ENCODE measurements at regions not wholly inside any gene's neighbourhood (a gene's known extent, or its start where the extent isn't known, plus 50 kb on each side); places are given as distances from the start of the nearest gene placed in this dataset.

DNA sequence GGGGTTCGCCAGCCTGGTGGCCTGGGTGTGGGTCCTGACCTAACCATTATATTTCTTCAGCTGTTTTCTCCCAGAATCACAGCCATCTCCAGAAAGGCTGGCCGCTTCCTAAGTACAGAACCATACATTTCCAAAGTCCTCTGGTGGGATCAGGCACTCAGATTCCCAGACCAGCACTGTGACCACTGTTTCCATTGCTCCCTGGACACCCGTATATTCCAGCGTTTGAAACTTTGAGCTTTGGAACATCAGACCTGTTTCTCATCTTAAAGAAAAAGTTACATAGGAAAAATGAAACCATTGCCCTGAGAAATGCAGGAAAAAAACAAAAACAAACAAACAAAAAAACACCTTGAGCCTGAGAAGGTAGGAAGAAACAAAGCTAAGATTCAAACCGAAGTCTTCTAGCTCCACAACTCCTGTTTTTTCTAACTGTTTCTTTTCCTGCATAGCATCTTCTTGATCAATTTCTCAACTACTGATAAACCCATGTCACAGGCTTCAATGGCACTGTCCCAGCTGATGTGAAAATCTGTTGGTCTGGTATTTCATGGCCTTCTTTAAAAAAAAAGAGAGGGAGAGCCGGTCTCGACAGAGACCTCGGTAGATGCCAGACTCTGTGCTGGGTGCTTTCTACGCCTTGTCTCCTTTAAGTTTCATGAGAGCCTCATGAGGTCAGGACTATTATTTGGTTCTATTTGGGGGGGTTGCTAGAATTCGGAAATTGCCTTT, 221.3 kb downstream of the TOMM20 start:
- no peaks in the 10 kb centered on the region for H3K9me3 Mint-ChIP-seq
- DNase-seq, result no peak
- peaks cover 19% of the 10 kb centered on the region for H3K4me1 Mint-ChIP-seq (ENCODE audit: low read depth)
- H3K4me3 Mint-ChIP-seq, result no peak overlapping the region
- H3K27ac Mint-ChIP-seq, result no peak overlapping the region
- no peaks in the 10 kb centered on the region for H3K27me3 Mint-ChIP-seq
- H3K36me3 Mint-ChIP-seq (ENCODE audit: low read depth), result no peaks in the 10 kb centered on the region

DNA sequence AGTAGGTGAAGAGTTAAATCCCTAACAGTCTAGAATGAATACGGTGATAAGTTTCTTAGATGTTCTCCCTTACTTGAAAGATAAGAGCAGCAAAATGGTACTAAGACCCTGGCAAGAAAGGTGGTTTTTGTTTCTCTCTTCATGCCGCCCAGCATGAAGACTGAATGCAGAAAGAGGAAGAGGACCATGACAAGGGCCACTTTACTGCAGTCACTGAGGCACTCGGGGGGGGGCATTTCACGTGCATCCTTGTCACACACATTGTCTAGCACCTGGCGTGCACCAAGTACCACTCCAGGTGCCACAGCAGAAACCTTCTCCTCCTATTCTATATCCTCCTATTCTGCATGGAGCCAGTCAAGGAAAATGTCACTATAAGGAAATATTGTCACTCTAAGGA, 222.0 kb downstream of the TOMM20 start:
- Mint-ChIP-seq H3K36me3 (ENCODE audit: low read depth) (no peaks in the 10 kb centered on the region), H3K27ac (no peak overlapping the region), H3K27me3 (no peaks in the 10 kb centered on the region), H3K9me3 (no peaks in the 10 kb centered on the region), H3K4me3 (no peak overlapping the region), H3K4me1 (ENCODE audit: low read depth) (peaks cover 12% of the 10 kb centered on the region)
- DNase-seq, result no peak

DNA sequence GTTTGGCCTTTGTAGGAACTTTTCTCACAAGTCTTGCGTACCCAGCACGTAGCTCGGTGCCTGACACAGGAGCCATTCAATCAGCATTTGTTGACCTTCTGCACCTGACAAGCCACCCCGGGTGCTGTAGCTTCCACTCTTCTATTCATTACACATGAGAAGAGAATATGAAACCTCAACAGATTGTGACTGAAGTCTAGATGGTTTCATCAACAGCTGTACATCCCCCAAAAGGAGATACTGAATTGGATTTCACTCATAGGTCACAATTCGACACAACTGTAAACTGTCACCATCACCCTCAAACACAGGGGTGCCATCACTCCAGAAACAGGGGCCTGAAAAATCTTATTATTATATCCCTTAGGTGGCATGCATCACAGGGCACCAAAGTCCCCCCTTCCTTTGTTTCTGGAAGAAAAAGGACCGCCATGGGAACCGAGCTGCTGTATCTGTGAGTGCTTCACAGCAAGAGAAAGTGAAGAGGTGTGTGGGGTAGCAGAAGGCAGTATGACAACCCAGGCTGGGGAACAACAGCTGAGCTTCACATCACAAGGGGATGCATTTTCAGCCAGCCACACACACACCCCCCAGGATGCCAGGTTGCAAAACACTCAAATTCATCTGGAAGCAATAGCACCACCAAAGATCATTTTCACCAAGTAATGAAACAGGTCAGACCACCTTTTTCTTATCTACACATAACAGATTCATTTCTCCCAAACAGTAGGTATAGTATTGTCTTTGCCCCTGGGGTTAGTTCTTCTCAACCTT, 225.7 kb downstream of the TOMM20 start:
- no peak for DNase-seq
- Mint-ChIP-seq H3K4me1 (ENCODE audit: low read depth) (peaks cover 3% of the 10 kb centered on the region), H3K36me3 (ENCODE audit: low read depth) (no peaks in the 10 kb centered on the region), H3K27me3 (no peaks in the 10 kb centered on the region), H3K4me3 (no peak overlapping the region), H3K27ac (no peak overlapping the region), H3K9me3 (no peaks in the 10 kb centered on the region)

DNA sequence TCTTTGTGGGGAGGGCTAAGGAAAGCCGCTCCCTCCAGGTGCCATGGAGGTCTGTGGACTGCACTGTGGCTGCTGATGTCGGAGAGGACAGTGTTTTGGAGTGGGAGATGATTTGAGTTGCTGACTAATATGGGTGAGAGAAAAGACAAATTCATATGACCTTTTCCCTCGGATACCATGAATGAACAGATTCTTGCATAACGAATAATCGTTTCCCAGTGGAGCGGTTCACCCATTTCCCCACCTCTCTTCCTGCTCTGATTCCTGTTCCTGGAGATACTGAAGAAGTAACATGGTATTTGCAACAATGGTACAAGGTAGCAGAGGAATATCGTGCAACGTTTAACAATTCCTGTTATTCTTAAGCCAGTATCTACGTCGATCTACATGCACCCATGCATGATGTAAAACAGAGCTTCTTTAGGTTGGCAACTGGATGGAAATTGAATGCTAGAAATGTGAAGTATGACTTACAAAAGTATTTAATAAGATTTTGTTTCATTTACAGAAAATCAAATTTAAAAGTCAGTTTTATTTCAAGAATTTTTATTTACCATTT, 227.1 kb downstream of the TOMM20 start:
- no peaks in the 10 kb centered on the region for H3K27me3 Mint-ChIP-seq
- no peak overlapping the region for H3K4me3 Mint-ChIP-seq
- peaks cover 10% of the 10 kb centered on the region for H3K4me1 Mint-ChIP-seq (ENCODE audit: low read depth)
- H3K27ac Mint-ChIP-seq, result no peak overlapping the region
- H3K36me3 Mint-ChIP-seq (ENCODE audit: low read depth), result no peaks in the 10 kb centered on the region
- DNase-seq, result no peak
- no peaks in the 10 kb centered on the region for H3K9me3 Mint-ChIP-seq

DNA sequence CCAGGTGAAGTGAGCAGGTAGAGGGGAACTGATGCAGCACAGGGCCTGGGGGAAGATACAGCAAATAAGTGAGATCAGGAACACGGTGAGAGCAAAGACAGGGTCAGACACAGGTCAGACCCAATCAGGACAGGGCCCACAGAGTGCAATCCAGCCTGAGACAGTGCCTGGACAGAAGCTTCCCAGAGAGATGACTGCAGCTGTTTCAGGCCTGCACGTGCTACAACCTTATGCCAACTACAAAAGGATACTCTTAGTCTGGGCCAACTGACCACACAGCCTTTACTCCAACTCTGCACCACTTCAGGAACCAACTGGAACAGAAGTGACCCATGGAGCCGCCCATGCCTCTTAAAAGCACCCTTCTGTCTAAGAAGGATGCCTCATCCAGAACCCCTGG, 228.0 kb downstream of the TOMM20 start:
- H3K36me3 Mint-ChIP-seq (ENCODE audit: low read depth), result no peaks in the 10 kb centered on the region
- H3K4me1 Mint-ChIP-seq (ENCODE audit: low read depth), result peaks cover 10% of the 10 kb centered on the region
- no peak overlapping the region for H3K27ac Mint-ChIP-seq
- H3K4me3 Mint-ChIP-seq, result no peak overlapping the region
- no peaks in the 10 kb centered on the region for H3K9me3 Mint-ChIP-seq
- H3K27me3 Mint-ChIP-seq, result no peaks in the 10 kb centered on the region
- no peak for DNase-seq

DNA sequence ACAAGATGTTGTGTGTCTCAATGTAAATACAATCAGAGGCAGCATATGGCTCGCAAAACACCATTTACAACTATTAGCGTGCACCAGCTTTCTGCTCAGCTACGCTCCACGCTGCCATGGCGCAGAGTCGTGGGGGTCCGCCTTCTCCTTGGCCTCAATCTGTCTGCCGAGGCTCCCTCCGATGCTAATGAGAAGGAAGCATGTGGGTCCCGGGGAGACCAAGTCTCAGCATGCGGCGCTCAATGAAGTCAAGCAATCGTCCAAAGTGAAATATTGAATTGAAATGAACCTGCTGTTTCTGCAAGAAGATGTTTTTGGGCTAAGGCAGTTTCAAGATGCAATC, 228.9 kb downstream of the TOMM20 start:
- Mint-ChIP-seq H3K36me3 (ENCODE audit: low read depth) (no peaks in the 10 kb centered on the region), H3K27ac (no peak overlapping the region), H3K4me1 (ENCODE audit: low read depth) (peaks cover 12% of the 10 kb centered on the region), H3K9me3 (no peaks in the 10 kb centered on the region), H3K4me3 (no peak overlapping the region), H3K27me3 (no peaks in the 10 kb centered on the region)
- DNase-seq, result no peak

DNA sequence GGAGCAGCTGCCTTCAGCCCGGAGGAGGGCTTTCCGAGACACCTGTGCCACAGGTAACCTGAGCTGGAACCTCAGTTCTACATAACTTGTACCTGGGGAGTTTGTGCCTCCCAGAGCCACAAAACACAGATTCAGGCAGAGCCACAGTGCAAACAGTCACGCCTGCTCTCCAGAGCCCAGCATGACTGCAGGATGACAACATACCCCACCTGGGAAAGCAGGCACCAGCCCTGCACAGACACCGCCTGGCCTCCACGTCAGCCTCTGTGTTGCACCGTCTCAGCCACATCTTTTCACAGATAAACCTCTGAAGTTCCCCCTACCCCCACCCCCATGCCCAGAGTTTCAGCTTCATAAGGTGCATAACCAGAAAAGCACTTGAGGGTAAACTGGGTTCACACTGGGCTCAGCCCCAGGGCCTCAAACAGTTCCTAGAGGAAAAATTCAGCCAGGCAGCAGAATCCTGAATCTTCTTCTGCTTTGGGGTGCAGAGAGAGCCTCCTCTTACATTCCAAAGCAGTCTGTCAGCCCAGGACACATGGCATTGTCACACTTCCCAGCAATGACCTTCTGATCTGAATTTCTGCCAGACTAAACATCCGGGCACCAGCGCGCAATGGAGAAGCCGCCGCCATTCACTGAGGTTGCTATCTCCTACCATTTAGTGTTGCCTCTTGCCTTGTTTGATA, 229.5 kb downstream of the TOMM20 start:
- H3K4me1 Mint-ChIP-seq (ENCODE audit: low read depth), result peaks cover 17% of the 10 kb centered on the region
- no peak overlapping the region for H3K4me3 Mint-ChIP-seq
- H3K27ac Mint-ChIP-seq, result no peak overlapping the region
- DNase-seq, result no peak
- no peaks in the 10 kb centered on the region for H3K36me3 Mint-ChIP-seq (ENCODE audit: low read depth)
- no peaks in the 10 kb centered on the region for H3K27me3 Mint-ChIP-seq
- no peaks in the 10 kb centered on the region for H3K9me3 Mint-ChIP-seq

DNA sequence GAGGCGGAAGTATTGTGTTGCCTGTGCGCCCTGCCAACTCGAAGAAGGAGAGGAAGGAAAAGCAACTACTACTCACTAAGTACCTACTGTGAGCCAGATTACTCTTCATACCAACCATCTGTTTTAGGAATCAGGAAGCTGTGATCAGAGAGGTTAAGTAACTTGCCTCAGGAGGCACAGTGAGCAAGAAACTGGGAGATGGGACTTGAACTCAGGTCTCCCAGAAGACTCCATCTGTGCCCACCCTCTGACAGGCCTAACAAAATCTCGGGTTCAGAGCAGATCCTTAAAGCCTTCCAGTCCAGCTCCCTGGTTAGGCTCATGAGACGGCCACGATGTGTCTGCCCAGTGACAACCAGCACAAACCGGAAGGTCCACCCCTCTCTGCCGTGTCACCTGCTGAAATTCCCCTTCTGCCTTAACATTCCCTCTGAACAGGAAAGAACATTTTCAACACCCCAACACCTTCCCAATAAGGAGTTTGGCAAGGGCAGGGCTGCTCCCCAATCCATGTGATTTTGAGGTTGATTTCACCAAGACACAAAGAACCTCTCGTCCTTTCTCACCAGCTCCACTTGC, 230.1 kb downstream of the TOMM20 start:
- Mint-ChIP-seq H3K4me3 (no peak overlapping the region), H3K36me3 (ENCODE audit: low read depth) (no peaks in the 10 kb centered on the region), H3K4me1 (ENCODE audit: low read depth) (peaks cover 23% of the 10 kb centered on the region), H3K9me3 (no peaks in the 10 kb centered on the region), H3K27ac (no peak overlapping the region), H3K27me3 (no peaks in the 10 kb centered on the region)
- DNase-seq, result no peak

DNA sequence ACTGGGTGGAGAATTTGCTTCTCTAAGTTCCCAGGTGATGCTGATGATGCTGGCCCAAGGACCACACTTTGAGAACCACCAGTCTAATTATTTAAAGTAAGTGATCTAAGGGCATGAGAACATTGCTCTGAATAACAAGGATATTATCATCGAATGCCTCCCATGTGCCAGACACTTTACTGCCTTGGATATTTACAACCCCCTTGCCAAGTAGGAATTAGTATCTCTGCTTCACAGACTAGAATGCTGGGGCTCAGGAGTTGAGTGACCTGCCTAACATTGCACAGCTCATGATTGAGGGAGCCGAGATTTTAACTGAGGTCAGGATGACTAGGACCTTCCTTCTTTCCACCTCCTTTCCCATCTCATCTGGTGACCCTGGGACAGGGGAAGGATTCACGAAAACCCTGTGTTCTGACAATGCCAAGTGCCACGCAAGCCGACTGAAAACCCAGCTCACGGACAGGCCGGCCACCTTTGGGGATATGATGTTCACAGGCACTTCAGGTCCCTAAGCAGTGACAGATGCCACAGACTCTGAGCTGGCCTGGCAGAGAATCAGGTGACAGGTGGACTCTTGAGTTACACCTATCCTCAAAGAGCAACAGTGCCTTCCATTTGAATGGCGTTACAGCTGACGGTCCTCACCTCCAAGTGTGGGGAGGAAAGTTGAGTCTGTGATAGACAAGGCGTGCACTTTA, 230.7 kb downstream of the TOMM20 start:
- H3K27ac Mint-ChIP-seq, result peak overlapping the region; percentile 26

DNA sequence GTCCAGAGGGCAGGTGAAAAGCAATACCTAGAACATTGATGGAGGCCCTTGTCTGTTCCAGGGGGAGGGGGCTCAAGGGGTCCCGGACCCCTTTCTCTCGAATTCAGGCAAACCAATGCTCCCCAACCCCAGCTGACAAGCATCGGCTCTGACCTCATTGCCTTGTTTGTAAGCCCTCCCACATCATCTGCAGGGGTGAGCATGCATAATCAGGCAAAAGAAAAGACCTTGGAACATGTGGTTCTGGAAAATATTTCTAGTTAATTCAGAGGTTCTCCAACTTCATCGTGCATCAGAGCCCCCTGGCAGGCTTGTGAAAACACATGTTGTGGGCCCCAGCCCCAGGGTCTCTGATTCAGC, 231.3 kb downstream of the TOMM20 start:
- H3K4me1 Mint-ChIP-seq (ENCODE audit: low read depth), result peaks cover 27% of the 10 kb centered on the region
- no peak overlapping the region for H3K4me3 Mint-ChIP-seq
- no peak overlapping the region for H3K27ac Mint-ChIP-seq
- no peak for DNase-seq
- no peaks in the 10 kb centered on the region for H3K9me3 Mint-ChIP-seq
- H3K27me3 Mint-ChIP-seq, result no peaks in the 10 kb centered on the region
- no peaks in the 10 kb centered on the region for H3K36me3 Mint-ChIP-seq (ENCODE audit: low read depth)

More for the DNA sequence above, 230.7 kb downstream of the TOMM20 start:
- H3K36me3 Mint-ChIP-seq (ENCODE audit: low read depth), result no peaks in the 10 kb centered on the region
- no peaks in the 10 kb centered on the region for H3K9me3 Mint-ChIP-seq
- H3K4me1 Mint-ChIP-seq (ENCODE audit: low read depth), result peaks cover 28% of the 10 kb centered on the region
- no peak for DNase-seq
- H3K4me3 Mint-ChIP-seq, result no peak overlapping the region
- H3K27me3 Mint-ChIP-seq, result no peaks in the 10 kb centered on the region

DNA sequence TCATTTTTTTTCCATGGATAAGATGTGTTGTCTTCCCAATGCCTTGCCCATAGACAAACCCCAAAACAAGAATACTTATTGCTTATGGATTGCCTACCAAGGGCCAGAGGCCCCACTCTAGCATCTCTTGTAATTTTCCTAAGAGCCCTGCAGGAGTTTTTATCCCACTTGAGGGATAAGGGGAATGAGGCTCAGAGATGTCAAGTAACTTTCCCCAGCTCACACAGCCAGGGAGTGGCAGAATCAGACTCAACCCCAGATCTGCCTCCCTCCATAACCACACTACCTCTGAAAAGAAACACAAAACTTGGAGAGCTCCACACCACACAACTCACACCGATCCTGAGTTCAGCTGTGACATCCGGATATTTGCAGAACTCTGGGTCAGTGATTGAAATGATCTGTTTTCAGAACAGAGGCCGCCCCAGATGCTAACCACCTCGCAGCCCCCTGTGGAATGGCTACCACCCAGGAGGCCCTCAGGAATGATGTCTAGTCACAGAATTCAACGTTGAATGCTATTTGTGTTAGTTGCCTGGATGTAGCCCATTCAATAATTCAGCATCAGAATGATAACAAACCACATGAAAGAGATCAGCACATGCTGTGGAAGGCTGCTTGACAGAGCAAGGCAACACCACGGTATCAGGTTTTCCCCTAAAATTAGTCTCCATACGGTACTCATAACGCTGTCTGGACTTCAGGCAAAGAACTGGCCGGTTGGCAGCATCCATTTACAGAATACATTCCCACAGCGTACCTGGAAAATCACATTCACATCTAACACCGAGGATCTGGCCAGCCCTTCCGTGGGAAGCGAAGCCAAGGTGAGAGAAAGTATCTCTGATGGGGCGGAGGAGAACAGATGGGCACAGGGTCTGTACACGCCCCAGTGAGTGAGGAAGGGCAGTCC, 231.9 kb downstream of the TOMM20 start:
- Mint-ChIP-seq H3K27ac (no peak overlapping the region), H3K27me3 (no peaks in the 10 kb centered on the region), H3K4me3 (no peak overlapping the region), H3K4me1 (ENCODE audit: low read depth) (peaks cover 27% of the 10 kb centered on the region), H3K36me3 (ENCODE audit: low read depth) (no peaks in the 10 kb centered on the region), H3K9me3 (no peaks in the 10 kb centered on the region)
- no peak for DNase-seq

DNA sequence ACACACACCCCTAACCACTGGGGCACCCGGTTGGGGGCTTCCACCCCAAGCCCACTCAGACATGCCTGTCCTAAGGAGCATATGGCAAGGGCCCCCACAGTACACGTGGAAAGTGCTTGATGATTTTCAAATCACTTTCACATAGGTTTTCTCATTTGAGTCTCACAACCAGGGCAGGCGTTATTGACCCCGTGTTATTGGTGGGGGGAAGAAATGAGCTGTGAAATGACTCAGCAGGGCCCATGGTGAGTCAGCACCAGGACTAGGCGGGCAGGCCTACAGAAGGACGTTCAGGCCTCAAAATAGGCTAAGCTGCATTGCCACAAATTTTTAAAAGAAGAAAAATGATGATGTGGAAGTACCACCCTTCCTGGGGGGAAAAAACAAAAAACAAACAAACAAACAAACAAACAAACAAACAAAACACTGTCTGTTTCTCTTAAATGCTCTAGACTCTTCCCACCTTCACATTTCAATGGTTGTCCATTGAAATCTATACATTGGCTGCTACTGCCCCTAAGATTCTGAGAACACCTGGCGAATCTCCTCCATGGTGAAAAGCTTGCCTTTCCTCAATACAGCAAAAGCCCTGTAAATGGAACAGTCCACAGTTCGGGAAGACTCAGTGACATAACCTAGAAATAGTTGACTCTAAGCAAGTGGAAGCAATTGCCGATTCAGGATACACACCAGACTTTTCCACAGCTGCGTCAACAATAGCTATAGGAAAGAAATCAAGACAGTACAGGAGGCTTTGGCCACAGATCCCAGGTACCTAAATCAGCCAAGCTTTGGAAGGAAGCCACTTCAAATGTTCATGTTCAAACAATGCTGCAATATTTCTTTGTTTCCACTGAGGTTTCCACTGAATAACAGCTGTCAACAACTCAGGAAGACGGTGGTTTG, 234.7 kb downstream of the TOMM20 start:
- H3K4me3 Mint-ChIP-seq, result no peak overlapping the region
- H3K4me1 Mint-ChIP-seq (ENCODE audit: low read depth), result peaks cover 33% of the 10 kb centered on the region
- H3K27ac Mint-ChIP-seq, result peak overlapping the region; percentile 15
- H3K9me3 Mint-ChIP-seq, result no peaks in the 10 kb centered on the region
- peak; percentile 56 for DNase-seq
- no peaks in the 10 kb centered on the region for H3K27me3 Mint-ChIP-seq
- H3K36me3 Mint-ChIP-seq (ENCODE audit: low read depth), result no peaks in the 10 kb centered on the region

DNA sequence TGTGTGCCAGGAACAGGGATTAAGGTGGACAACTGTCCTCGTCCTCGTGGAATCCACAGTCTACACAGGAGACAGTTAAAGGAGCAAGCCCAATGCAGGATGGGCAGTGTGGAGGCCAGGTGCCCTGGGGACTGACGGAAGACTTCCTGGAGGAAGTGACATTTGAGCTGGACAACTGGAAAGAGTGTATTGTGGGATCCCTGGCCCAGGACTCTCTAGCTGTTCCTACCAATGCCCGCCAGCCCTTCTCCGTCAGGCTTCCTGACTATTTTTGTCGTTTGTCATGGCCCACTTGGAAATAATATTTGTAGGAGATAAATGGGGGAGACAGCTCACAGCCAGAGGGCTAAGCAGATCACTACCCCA, 235.3 kb downstream of the TOMM20 start:
- Mint-ChIP-seq H3K36me3 (ENCODE audit: low read depth) (no peaks in the 10 kb centered on the region), H3K27me3 (no peaks in the 10 kb centered on the region), H3K4me3 (no peak overlapping the region), H3K9me3 (peaks cover 2% of the 10 kb centered on the region), H3K27ac (peak overlapping the region; percentile 15), H3K4me1 (ENCODE audit: low read depth) (peaks cover 33% of the 10 kb centered on the region)
- no peak for DNase-seq

All from activated T-cell treated with anti-CD3 and anti-CD28 coated beads, Interleukin-2, amount 50 U/mL, for 24 hours (primary cell).